Ecto neural progenitor cell (in vitro differentiated cells): ENCODE measurements at regions not wholly inside any gene's neighbourhood (a gene's known extent, or its start where the extent isn't known, plus 50 kb on each side); places are given as distances from the start of the nearest gene placed in this dataset.
A peak's percentile ranks its signal among the peaks of the same experiment; 100 is the strongest.

Source experiments
- DNase-seq: peaks from one replicate; pipeline ENCODE4 v3.0.0-alpha.2; 2018; ENCODE audit warnings: low spot score

DNA sequence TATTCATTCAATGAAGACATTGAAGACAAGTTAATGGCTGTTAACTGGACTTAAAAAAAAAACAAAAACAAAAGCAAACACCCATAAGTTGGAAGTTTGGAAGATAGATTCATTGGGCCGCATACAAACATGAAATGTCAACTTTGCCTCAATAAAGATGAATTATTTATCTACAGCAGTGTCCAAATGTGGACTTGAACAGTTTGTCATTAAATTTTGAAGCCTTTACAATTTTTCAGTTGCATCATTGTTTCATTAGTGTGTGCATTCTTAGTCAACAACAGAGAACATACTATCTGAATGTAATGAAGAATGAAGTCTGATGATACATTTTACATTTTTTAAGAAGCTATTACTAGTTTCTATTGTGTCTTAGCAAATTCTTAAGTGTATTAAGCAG lies 152.1 kb downstream of the SLIT2 start:
- DNase-seq = no peak

DNA sequence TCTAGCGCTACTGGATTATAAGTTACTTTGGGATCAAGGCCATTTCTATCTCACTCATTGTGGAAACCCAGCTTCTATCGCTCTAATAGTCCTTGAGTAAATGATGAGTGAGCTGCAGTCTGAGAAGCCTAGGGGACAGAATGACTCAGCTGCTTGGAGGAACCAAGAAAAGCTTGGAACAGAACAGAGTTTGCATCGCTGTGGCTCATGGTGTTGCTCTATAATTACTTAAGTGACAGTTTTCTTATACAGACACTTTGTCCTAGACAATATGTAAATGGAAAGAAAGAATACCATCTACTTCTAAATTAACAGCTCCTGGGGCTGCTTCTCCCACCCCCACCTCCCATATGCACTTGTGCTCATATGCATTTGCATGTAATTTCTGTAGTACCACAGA lies 156.9 kb downstream of the SLIT2 start:
- DNase-seq = no peak

DNA sequence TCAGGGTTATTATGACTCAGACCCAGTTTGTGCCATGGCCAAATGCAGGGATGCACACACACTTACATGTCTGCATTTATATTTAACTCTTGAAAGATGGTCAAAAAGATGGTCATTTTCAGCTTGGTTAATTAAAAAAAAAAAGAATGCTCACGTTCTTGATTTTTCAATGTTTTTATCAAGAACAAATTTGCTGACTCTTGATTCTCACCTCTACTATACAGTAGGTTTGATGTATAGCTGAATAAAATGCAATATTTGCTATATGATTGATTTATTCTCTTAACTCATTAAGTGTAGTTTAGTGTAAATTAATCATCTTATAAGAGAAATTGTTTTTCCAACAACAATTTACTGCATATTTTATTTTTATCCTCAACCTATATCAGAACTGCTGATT lies 160.4 kb downstream of the SLIT2 start:
- no peak for DNase-seq

DNA sequence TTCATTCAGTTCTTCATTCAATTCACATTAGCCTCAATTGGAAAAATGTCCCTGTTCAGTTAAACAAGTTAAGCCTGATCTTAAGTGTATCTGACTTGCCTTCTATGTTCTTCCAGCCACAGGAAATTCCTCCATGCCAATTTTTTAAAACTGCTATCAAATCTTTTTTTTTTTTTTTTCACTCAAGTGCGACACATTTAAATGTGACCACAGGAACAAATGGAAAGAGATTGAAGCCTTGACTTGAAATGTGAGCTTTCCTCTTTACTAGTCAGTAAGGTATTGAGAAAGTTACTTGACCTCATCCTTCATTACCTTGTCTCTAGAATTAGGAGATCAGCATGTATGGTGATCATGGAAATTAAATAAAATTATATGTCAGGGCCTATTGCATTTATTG lies 165.1 kb downstream of the SLIT2 start:
- no peak for DNase-seq

DNA sequence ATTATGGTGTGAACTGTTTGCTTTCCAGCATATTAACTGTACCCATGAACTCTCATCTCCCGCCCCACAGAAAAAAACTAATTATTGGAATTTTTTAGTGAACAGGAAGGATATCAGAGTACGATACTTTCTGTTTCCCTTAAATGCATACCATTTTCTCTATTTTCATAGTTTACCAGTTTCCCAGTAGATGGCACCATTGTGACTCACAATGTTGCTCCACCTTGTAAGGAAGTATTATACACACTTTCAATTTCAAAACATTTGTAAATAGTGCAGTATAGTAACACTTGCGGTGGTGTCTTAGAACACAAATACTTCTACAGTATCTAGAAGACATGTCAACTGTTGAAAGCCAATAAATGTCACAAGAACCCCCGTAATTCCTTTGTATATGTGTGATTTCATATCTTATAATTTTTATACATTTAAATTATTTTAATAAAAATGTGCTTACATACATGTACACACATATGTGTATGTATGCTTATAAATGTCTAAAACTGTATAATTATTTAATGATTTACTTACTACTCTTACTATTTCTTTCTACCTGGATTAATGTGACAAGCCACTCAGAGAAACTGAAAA lies 167.3 kb downstream of the SLIT2 start:
- no peak for DNase-seq

DNA sequence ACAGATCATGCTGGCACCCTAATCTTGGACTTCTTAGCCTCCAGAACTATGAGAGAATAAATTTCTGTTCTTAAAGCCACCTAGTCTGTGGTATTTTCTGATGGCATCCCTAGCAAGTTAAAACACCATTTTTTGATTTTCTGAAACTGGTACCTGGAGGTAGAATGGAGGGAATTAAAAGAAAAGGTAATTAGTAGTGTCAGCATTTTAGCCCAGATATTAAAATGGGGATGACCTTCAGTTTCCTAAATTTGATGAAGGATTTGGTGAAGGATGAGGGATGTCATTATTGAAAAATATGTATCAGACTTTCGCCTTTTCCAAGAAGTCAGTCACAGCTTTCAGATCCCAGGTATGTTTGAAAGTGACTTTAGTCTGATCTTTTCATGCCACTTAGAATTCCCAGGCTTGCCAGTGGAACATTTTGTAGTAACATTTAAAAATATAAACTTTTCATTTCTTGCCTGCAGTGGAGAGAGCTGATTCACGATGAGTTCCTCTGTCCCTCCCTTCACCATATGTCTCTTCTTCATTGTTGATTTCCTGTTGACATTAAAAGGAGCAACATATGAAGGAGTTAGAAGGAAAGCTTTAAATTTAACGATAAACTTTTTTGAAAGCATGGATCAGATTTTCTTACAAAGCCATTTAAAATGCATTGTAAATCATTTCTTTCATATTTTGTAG lies 169.4 kb downstream of the SLIT2 start:
- DNase-seq = no peak

DNA sequence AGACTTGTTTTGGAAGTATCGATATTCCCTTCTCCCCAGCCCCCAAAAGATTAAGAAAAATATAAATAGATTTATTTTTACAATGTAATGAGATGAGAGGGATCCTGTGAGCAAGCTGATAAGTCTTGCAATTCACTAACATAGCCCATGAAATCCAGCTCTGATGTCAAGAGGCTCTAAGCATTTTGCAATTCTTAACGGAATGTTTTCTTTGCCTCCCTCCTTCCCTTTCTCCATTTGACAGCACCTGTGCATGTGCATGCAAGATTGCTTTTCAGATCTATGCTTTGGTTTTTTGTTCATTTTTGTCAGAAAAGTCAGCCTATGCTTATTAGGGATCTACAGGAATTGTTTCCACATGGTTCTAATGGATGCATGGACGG lies 169.9 kb downstream of the SLIT2 start:
- DNase-seq = no peak

DNA sequence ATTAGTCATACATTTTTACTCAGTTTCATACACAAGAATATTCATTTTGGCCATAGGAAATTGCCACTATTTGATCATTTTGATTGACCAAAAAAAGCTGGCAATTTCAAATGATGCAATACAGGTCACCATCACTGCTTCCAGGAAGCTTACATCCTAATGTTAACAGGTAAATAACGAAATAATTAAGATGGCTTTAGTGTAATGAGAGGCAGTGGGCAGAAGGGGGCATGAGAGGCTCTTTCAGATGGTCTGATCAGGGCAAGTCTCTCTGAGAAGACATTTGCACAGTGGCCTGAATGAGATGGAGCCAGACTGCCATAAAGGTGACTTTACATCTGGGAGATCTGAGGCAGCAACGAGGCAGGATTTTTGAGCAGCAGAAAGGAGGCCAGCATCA lies 170.7 kb downstream of the SLIT2 start:
- peak; percentile 59 for DNase-seq

DNA sequence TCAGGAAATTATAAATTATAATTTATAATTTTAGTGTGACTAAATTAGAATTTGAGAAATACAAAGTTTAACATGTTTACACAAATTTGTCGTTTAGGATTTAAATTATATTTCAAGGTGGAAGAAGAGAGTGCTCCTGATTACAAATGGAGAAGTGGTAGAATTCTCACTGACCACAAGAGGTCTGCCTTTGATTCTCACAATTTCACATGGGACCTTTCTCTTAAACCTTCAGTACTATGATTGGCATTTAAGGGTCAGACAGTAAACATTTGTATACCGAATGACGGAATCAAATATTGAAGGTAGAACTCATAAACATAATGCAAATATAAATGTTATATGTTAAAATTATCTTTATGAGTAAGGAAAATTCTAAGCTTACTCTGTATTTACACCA lies 171.7 kb downstream of the SLIT2 start:
- no peak for DNase-seq

DNA sequence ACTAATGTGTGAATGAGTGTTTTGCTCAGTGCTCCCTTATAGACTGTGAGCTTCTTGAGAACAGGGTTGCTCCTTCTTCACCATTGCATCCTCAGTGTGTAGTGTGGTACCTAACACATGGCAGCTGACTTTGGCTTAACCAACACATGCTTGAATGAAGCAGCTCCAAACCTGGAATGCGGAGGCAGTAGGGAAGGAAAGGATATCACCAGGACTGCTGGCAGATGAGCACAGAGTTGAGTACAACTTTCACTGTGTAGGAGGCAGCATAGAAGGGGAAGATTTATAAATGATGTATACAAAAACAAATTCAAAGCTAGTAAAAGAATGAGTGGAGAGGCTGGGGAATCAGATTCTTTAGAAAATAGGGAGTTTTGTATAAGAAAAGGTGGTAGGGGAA lies 174.3 kb downstream of the SLIT2 start:
- no peak for DNase-seq

DNA sequence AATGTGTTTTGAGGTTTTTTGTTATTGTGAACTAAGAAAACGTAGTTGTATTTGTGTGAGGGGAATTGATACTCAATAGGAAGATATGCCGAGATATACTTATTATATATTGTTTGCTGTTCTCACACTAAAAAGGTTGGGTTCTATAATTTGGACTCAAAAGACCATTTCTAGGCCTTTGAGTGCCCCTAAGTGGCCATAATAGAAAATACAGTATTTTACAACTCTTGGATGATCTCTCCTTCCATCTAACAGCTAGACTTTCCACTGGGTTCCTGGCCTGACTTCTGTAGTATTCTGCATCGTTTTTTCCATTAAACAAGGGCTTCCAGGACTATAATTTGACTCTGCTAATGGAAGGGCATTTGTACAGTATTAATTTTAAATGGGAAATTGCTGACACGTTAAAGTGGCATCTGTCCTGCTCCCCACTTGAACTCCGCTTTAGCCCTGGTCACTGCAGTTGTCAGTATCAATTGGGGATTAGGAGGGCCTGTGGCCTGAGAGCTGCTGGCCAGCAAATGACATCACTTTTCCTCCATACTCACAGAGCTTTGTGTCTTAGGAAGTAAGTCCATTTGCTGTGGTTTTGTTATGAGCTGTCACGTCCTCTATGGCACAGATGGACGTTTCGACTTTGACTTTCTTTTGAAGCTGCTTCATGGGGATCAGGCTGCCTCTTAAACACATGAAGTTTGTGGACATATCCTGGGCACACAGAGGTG lies 176.9 kb downstream of the SLIT2 start:
- no peak for DNase-seq

DNA sequence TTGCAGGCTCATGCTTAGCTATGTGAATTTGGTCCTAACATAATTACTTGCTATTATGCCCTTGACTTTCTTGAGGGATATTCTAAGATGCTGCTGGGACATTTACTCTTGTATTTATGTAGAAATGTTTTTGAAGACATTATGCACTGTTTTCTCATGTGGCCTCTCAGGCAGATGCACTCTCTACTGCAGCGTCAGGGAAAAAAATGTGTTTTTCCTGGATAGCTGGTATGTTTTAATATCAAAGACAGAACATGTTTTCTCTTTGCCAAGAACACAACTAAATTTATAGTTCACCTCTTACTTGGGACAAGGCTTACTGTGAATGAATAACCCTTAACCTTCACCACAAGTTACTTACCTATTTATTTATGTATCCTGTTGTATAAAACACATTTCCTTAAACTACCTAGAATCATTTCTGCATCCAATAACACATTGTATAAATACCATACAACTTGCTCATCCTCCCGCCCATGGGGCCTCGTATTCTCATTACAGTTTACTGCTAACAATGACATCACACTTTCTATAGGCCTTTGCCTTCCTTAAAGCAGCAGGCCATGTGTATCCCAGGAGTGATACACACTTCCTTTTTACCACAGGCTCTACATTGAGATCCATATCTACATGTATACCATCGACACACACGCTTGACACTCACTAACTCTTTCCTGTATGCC lies 178.7 kb downstream of the SLIT2 start:
- no peak for DNase-seq

DNA sequence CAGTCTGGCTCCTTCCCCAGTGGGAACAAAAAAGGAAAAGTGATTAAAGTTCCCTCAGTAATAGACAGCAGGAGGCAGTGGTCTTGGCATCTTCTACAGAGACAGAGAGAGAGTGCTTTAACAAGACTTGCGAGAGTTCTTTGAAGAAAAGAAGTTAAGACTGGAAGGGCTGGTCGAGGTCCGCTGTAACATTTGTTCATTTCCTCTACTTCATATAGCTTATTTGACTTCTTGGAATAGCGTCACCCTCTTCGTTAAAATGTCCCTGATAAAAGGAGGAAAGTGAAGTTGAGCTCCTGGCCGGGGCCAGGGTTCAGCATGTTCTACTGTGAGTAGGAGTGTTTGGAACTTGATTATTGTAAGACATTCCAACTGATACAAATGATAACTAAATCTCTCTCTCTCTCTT lies 179.8 kb downstream of the SLIT2 start:
- no peak for DNase-seq

DNA sequence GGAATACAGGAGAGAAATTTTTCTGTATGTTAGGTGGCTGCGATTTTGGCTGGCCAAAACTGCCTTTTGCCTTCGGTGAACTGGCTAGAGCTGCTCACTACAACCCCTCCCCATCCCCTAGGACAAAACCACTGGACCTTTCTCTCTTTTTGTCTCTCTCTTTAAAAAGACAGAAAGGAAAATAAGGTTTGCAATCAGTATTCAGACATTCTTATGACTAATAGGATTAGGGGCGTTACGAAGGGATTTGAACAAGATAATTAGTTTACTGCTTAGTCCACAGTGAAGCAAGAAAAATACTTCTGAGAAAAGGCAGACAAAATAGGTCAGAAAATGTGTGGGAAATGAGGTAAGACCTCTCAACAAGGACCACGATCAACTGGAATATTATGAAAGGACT lies 180.4 kb downstream of the SLIT2 start:
- no peak for DNase-seq

DNA sequence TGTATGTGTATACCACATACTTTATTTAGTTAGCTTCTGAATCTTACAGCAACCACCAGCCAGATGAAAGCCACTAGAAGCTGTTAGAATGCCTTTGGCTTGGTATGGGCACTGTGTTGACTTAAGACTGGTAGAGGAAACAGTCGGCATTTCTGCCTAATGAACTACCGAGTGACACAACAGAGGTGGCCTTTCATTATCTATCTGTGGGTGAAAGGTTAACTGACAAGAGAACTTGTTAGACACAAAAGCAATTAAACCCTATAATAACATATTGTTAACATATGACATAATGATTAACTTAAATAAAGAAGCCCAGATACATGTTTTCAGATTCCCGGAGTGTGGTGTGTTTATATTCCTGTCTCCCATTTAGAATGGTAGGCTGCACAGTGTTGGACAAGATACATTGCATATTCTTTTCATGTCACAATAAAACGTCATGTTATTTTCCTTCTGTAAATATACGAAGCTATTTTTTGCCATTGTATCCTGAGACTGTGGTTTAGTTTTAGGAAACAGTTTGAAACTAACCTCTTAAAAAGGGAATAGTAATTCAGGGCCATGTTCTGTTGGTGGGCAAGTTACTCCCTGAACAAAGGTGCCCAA lies 181.5 kb downstream of the SLIT2 start:
- no peak for DNase-seq

DNA sequence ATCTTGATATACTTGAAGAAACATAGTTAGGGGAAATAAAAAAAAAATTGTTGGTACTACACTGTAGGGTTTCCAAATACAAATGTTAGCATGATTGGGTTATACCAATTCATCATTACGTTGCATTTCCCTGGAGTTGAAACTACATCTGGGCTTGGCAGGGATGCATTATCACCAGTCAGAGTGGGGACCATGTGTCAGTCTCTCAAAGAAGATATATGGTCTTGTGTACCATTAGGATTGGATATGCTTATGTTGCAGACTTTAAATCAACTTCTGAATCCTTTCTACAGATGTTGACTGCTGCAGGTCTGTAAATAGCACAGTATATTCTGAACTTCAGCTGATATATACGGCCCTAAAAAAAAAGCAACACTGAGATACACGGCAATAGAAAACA lies 188.5 kb downstream of the SLIT2 start:
- DNase-seq = no peak

DNA sequence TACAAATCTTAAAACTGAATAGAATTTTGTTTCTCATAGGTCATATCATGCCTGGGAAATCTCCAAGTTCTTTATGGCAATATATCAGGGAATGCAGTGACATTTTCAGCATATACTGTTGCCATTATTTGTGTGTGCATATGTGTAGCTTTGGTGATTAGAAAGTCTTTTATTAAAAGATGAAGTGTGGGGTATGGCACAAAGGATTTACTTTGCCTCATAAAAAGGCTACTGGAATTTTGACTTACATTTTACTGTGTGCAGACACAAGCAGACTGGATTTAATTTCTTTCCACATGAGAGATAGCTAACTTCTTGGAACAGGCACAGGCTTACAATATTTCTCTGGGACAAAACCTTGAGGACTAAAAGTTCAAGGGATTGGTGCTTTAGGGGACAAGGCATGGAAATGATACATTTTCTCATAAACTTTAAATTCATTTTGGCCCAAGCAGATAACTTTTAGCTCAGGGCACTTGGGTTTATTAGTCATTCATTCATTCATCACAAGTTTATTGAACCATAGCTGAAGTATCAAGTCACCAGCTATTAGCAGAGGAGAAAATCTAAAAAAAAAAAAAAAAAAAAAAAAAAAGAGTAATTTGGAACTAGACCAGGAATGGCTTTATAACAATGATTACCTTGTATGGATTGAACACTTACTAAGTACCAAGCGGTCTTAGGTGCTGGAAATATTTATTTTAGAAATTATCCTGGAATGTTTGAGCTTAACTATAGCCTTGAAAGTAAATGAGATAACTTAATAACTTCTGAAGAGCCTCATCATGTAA lies 191.5 kb downstream of the SLIT2 start:
- DNase-seq = no peak

DNA sequence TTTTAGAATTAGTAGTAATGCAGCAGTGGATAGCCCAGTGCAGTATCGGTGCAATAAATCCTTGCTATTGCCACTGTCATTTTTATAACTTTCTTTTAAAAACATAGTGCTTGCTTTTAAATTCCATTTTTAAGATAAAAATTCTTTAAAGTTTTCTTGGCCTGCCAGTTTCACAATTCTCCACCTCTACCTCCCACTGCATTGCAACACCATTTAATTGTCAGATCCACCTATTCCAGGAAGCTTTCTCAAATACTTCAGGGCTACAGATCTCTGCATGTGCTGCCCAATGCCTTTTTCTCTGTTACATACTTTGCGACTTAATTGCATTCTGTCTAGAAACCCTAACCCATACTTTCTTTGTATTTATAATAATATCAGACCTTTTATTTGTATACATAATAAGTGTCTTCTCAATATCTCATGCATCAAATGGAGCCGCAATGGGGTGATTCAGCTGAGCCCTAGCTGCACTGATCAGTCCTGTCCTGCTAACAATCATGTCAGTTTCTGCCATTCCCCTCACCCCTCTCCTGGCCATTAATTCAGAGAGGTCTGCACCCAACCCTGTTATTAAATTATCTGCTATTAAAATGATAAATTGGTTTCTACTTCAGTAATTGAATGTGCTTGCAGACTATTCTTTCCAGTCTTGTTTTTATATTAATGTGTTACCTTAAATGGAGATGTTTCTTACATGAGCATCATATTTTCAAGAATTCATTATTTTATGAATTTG lies 193.1 kb downstream of the SLIT2 start:
- DNase-seq = no peak

DNA sequence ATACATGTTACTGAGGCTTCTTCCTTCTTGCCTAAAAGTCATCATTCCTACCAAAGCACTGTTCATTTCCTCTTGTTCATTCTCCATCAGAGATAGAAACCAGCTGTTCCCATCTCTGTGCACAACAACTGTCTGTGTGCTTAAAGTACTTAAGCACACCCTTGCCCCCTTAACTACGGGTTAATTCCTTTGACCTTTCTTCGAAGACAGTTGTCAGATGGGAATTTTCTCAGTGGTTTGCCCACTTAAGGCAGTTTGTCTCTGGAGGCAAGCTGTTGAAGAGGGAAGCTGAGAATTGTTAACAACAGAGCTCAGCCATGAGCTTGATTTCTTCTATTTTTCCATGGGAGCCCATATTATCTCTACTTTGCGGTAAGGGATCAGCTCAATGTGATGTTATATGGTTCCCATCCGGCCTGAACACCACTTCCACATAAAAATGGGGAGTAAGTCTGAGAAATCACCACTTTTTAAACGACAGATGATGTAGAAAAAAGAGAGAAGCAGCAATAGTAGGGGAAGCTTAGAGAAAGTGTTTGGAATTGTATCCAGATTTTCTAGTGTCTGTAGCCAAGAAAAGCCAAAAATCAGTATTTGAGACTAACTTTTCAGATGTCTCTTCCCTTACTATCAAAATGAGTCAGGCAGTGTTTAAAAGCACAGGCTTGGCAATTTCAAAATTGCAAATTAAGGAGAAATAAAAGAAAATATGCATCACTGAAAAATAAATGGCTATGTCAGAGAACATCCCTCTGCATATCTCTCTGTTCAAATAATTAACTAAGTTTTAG lies 194.4 kb downstream of the SLIT2 start:
- no peak for DNase-seq

DNA sequence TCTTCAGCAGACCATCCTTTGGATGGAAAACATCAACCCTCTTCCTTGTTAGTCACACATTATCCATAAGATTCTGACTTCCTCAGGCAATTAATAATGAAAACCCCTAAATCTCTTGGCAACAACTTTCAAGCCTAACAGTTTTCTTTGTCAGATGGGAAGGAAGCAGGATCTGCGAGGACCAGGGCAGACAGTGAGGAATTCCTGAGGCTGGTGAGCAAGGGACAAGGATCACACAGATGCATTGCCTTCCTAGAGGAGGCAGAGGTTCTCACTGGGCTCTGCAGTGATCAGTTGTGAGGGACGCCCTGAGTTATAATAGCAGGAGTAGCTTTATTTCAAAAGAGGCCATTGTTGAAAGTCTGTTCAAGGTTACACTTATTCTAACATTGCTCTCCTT lies 195.4 kb downstream of the SLIT2 start:
- no peak for DNase-seq
